Testis (tissue), 2 donors: ENCODE measurements at regions not wholly inside any gene's neighbourhood (a gene's known extent, or its start where the extent isn't known, plus 50 kb on each side); places are given as distances from the start of the nearest gene placed in this dataset.

ENCODE experiments used
- CTCF ChIP-seq, 3 experiments: fragments of 450-650 bp in 2 of 3; fragments of 200-600 bp in 1 of 3; sonication (generic) in 1 of 3; IDR thresholded peaks; one replicate each; pipeline ENCODE4 v1.5.1; 2016 to 2019; ENCODE audit warnings: antibody characterized with exemption in 3 of 3, mild to moderate bottlenecking in 2 of 3, moderate library complexity in 1 of 3
- POLR2A ChIP-seq: fragments of 450-650 bp; IDR thresholded peaks from one replicate; pipeline ENCODE4 v1.6.1; 2017; ENCODE audit warnings: antibody characterized with exemption, mild to moderate bottlenecking, moderate library complexity

DNA sequence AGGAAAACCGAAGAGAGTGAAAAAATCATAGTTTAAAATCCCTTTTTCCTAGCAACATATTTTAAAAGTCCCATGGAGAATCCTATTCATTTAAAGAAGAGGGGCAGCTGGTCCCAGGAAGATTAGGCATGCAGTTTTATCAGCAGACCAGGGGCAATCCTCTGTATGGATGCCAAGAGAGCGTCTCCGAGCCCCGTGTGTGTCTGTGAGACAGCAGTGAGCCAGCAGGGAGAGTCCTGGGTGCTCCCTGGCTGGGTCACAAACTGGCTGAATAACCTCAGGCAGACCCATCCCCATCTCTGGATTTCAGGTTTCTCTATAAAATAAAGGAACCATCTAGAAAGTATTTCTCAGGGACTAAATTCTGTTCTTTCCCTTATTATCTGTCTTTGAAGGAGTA is 128.2 kb upstream of the RIOK3 start:
- no peak for TF ChIP-seq CTCF (IDR thresholded peaks at IDR 0.05)
- no peak for TF ChIP-seq POLR2A
